Inferior parietal cortex (tissue), 1 donor: ENCODE measurements at regions not wholly inside any gene's neighbourhood (a gene's known extent, or its start where the extent isn't known, plus 50 kb on each side); places are given as distances from the start of the nearest gene placed in this dataset.

ENCODE experiments used
- DNase-seq: peaks from one replicate; pipeline ENCODE4 v3.0.0-alpha.2; 2016; ENCODE audit errors: extremely low spot score

DNA sequence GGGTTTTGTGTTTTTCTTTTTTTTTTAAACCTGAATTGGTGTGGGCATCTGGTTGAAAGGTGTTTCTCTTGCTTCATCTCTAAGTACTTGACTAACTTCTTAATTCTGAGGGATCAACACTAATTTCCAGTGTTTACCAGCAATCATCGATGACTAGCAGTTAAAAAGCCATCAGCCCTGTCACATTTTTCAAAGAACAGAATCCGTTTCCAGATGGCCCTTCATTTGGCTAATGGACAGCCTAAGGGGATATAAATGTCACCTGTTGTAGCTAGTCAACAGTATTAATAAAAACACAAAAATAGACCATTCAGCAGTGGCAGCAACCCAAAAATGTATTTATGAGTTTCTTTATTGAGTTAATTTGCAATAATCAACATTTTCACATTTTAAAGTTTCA, 1076.5 kb downstream of the MAT2B start:
- DNase-seq = no peak

DNA sequence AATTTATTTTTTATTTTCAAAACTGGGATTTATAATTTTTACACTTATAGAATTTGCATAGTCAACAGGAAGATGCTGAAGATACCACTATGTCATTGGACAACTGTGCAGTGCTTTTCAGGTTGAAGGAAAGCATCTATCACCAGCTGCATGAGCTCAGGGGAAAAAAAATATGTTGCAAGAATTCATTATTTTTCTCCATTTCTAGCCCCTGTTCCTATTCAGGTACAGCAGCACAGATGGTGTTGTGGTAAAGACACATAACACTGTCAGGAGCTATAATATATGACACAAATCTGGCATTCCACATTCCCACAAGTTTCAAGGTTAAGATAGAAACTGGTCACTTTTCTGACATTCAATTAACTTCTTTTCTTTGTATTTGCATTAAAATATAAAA, 1088.6 kb downstream of the MAT2B start:
- no peak for DNase-seq

DNA sequence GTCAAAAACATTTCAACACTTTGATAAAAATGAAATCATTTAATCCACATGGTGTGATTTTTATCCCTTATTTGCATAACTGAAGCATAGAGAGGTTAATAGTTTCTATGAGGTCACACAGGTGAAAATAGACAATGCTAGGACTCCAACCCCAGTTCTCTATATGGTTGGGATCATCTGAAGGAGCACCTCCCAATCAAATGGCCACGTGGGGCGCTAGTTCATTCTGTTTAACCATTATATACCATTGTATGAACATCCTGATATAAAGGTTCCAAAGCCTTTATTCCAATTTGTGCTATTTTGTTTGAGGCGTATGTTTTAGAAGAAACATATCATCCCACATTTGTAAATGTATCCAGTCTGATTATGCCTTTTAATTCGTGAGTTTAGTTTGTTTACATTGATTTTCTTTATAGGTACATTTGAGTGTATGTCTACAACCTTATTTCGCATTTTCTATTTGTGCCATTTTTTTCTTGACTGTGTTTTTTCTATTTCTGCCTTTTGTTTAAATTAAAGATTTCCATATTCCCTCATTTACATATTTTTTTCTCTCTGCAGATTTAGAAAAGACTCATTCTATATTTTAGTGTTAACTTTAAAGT, 1092.0 kb downstream of the MAT2B start:
- no peak for DNase-seq

DNA sequence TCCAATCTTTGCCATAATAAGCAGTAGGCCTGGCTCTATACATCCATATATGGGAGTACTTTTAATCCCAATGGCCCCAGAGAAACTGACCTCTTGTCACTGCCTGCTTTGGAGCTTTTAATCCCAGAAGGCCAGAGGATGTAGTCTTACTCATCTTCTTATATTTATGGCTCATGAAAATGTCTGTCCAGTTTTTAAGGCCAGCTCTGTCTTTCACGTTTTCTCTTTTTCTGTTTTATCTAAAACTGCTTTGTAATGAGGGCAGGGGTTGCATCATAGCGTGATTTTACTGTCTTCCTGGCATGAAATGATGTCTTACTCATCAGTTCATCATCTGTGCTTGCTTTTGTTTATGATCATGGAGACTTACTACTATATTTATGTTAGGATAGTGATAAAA, 1094.9 kb downstream of the MAT2B start:
- DNase-seq = no peak

DNA sequence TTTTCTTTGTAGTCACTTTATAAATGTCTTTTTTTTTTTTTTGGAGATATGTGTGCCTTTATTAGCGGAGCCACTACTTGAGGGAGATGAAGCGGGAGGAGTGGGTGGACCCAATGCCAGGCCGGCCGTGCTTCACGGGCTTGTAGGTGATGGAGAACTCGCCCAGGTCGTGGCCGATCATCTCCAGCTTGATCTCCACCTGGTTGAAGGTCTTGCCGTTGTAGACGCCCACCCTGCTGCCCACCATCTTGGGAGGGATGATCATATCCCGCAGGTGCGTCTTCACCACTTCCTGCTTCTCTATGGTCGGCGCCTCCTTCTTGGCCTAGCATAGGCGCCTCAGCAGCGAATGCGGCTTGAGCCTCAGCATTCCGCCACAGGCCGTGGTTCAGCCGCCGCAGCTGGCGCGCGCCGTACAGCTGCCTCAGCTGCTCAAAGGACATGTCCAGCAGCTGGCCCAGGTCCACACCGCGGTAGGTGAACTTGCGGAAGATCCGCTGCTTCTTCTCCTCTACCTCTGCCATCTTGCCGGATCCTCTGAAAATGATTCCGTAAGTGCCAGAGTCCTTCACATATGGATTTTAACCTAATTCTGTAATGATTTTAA, 1095.6 kb downstream of the MAT2B start:
- no peak for DNase-seq

DNA sequence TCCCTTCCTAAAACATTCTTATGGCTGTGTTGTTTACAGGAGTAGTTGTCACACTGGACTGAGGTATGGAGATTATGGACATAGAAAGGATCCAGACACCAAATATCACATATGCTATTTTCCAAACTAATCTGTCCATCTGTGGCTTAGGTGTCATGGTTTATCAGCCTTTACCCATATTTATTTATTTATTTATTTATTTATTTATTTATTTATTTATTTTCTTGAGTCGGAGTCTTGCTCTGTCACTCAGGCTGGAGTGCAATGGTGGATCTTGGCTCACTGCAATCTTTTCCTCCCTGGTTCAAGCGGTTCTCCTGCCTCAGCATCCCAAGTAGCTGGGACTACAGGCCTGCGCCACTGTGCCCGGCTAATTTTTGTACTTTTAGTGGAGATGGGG, 1103.1 kb downstream of the MAT2B start:
- no peak for DNase-seq

DNA sequence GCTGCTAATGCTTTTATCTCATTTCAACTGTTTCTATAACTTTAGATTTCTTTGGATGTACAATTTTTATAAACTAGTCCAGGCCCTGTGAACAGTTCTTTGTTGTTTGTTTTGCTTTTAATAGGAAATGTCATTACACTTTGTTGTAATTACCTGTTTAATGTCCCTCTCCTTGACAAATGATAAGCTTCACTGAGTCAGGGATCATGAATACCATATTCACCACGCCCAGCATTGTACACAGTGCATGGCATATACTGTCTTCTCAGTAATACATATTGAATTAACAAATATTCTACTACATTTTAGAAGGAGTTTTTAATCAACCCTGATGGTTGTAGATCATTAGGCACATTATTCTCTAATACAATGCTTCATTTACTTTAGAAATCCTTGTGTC, 1105.0 kb downstream of the MAT2B start:
- DNase-seq = no peak

DNA sequence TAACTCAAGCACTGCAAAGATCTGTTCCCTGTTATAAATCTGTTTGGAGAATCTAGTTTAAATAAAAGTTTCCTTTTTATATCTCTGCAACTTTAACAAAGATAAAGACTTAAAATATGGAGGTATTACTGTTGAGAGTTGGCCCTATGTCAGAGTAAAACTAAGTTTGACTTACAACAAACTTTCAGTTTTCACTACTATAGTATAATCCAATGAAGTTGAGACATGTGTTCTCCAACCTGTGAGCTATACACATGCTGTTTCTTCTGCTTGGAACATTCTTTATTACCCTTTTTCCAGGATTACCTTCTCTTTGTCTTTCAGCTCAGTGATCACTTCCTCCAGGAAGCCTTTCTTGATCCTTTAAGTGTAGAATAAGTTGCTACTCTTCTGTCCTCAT, 1109.3 kb downstream of the MAT2B start:
- no peak for DNase-seq

DNA sequence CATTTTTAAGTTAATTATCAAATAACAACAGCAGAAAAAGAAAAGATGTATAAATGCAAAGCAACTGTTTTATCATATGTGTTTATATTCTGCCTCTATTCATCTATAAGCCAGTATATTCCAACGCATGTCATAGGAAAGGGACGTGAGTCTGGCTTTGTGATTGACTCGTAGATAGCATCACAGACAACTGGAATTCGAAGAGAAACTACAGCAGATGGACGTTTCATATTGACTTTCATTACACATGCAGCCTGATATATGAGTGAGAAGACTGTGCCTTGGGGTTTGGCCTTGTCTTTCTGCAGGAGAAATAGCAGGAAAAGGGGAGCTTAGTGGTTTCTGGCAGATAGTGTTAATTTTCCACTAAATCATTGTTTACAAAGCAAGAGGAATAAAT, 1111.9 kb downstream of the MAT2B start:
- DNase-seq = no peak

DNA sequence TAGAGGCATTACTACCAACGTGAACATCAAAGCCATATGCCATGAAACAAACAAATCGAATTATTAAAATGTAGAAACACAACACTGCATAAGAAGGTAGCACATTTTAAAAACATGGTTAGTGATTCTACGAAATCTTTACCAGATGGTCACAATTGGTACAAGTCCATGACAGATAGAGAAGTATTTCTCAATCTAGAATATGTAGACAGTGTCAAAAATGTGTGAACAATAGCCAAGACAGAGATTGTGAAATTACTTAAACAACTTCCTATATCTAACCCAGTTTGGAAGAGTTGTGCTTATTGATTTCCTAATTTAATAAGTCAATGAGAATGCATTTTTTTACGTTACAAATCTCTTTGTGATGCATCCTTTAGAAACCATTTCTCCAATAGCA, 1121.6 kb downstream of the MAT2B start:
- no peak for DNase-seq

DNA sequence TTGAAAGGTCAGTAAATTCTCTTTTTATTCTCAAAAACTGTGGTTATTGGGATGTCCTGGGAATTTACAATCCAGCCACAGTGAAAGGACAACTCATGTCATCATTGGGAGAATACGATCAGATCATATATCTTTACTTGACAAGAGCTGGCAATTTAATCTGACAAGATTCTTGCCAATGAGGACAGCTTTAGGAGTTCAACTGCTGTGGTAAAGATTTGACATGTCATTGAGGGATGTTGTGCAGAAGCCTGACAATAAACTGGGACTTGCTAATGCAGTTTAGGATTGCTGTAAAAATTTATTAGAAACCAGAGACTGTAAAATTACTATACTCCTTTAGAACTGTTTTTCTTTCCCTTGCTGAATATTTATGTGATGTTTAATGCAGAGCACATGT, 1131.0 kb downstream of the MAT2B start:
- DNase-seq = no peak

DNA sequence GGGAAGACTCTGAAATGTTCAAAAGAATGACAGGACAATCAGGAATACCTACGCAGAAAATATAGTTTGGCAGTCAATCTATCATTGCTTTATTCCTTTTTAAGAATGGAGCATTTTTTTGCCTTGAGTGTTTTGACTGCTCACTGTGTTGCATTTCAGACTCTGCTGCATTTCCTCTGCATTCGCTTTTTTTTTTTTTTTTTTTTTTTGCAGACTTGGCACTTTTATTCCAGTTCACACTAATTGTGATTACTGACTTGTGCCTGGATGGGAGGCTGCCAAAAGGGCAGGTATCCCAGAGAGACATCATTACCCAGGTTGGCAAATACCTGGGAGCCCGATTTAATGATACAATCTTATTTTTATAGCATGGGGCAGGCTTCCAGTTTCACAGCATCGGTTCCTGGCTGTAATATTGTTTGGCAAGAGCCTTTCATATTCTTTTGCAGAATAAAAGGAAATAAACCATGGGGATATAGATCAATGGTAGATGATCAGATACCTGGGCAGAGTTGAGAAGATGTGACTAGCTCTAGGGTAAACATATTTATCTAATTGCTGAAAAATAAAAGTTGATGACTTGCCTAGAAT, 1132.6 kb downstream of the MAT2B start:
- no peak for DNase-seq

DNA sequence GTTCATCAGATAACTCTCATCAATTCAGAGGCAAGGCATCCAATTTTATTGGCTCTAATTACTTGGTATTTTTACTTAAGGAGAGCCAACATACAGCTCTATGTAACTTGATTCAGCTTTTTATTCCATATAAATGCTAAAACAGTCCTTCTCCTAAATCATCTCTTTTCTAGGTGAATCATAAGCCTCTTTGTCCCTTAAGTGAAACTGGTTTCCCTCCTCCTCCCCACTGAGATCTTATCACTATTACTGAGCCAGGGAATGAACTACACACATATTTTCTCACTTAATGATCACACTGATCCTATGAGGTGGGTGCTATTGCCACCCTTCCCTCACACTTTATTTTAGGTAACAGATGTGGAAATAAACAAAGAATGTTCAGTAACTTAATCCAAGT, 1143.8 kb downstream of the MAT2B start:
- no peak for DNase-seq

DNA sequence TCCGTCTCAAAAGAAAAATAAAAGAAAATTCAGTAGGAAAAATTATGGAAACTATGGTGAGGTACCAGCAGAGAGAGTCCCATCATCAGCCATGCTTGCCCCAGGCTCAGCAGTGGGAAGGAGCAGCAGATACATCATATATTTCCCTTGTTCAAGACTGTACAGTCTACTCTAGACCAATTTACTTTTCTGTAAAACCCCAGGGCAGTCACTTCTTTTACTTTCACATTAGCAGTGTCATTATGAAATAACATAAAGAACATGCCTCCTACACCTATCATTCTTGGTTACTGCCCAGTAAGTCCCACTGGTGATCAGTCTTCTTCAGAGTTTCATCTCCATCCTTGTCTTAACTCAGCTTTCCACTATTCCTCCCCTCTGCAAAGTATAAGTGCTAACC, 1145.0 kb downstream of the MAT2B start:
- DNase-seq = no peak

DNA sequence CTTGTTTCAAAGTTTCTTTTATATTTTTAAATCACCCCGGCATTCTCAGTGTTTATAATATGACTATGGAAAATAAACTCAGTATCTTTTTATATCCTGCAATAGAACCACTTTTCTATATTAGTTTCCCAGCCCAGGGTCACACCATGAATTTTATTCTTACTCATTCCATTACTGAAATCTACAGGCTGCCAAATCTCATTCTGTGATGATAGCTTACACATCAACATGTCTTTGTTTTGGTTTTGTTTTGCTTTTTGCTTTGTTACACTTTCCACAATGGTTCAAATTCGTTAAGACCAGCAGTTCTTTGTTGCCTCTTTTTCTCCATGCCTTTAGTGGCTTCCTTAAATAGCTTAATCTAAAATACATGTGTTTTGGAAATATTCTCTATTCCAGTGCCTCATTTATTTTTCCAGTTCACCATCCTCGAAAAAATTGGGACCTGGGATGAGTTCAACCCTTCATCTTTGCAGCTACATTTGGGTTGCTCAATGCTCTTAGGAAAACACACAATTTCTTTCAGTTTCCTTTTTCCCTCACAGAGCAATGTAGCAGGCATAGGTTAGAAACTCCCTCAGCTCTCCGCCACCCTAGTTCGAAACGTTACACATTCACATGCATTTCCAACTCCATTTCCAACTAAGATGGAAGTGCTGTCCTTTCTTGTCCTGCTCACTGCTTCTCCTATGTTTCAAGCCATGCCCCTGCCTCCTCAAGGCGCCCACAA, 1146.3 kb downstream of the MAT2B start:
- no peak for DNase-seq

DNA sequence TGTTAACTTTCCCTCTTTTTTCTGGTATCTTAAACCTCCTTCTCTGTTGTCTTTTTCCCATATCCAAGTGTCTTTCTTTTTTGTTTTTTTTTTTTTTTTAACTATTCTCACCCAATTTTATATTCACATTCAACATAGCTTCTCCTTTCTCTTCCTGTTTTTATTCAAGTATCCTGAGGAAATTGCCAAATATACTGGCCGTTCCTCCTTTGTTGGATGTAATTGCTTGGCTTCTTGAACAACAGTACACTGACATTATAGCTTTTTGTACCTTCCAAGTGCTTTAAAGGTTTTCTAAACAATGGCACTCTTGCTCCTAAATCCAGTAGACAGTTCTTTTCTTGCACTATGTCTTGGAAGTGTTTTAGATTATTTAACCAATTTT, 1146.8 kb downstream of the MAT2B start:
- no peak for DNase-seq

DNA sequence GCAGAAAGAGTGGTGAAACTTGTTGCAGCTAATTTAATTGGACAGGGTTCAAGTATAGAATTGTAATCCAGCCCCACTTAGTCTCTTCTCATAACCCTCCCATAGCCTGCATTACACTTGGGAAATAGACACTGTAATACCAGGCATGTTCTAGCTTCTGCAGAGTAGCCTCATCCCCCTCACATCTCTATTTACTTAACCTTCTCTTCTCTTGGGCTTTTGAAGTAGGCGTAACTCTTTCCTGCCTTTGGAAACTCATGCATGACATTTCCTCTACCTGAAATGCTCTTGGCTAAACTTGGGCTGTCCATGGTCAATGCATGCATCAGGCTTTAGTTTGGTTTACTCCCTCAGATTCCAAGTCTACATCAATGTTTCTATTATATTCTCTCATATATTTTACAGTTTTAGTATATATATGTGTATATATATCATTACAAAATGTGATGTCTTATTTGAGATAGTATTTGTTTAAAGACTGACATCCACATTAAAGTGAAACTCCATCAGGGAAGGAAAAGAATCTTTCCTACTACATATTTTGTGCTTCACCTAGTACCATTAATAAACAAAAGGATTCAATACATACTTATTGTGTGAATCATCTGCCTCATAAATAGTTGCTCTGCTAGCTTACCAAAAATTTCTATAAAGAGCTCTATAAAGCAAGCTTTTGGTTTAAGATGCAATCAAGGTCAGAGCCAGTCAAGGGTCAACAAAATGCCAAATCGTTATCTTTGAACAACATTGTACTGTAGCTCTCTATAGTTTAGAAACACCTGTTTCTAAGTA, 1158.0 kb downstream of the MAT2B start:
- DNase-seq = no peak

DNA sequence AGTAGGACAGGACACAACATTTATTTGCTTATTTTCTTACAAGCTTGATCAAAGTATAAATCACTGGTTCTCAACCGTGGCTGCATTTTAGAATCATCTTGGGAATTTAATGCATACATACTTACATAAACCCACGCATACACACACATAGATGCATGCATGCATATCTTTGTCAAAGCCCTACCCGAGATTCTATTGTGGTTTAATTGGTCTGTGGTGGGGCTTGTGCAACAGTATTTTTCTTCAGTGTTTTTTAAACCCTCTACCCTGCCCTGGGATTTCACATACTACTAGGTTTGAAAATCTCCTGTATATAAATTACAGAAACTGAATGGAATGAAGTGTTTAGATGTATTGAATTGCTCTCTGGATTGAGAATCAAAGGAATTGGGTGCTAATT, 1166.2 kb downstream of the MAT2B start:
- DNase-seq = no peak

DNA sequence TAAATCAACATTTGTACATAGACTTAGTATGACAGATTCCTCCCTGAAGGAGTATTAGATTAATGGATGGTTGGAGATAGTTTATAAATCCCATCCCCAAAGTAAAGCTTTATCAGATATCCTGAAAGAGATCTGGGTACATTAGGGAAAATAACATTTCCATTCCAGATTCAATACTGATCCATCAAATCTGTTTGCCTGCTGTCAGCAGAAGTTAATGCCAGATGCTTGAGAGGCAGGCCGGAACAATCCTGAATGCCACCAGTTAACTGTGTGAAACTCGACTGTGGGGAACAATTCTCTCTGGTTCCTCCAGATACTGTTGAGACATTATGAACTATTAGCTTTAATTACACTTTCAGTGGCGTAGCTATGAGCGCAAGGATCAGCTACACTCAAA, 1166.8 kb downstream of the MAT2B start:
- DNase-seq = no peak

DNA sequence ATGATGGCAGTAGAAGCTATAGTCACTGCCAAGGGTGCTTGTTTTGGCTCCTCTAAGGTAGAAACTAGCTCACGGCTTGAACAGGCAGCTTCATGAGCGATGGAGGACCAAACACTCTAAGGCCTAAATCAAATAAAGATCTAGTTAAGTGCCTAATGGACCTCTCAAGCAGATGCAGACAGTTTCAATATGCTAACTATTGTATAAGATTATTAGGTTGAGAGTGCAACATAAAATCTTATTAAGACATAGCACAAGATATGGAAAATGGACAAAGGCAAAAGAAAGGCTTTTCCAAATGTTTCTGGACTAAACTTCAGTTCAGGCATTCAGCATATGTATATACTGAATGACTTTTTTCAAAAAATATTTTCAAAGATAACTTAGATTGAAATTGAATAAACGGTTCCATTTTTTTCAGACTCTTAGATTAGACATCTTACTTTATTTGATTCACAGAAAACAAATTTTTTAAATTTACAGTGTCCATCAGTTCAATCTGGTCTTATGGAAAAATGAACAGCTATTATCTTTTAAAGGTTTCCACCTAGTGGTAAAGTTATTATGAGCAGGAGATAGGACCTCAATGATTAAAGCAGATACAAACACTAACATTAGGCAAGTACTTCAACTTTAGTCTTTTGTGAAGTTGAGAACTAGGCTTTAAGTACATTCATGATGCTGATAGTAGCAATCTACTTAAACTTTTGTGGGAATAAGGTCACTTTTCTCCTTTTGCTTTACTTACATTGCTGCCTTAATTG, 1167.7 kb downstream of the MAT2B start:
- no peak for DNase-seq

DNA sequence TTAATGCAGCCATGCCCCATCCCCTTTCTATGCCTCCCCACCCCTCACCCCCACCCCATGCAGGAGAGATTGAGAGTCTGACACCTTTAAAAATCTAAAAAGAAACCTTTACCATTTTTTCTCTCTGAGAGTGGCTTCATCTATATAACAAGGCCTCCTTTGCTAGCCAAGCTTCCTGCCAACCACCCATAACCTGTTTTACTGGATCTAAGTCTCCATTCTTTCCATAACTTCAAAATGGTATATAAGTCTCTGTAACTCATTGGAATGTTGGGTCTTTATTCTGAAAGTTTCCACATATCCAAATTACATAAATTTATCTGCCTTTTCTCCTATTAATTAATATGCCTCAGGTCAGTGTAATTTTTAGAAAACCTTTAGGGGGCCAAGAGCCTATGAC, 1174.0 kb downstream of the MAT2B start:
- DNase-seq = no peak

DNA sequence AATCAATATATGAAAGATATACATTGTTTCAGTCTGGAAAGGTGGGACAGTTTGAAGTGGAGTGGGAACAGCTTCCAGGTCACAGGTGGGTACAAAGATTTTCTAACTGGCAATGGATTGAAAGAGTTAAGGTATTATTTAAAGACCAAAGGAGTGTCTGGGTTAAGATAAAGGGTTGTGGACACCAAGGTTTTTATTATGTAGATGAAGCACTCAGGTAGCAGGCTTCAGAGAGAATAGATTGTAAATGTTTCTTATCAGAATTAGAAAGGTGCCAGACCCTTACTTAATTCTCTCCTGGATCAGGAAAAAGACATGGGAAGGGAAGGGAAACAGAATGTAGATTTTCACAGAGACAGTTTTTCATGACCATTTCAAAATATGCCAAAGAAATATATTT, 1174.8 kb downstream of the MAT2B start:
- DNase-seq = no peak
